Neural progenitor cell (in vitro differentiated cells): ENCODE measurements at regions not wholly inside any gene's neighbourhood (a gene's known extent, or its start where the extent isn't known, plus 50 kb on each side); places are given as distances from the start of the nearest gene placed in this dataset.

ENCODE experiments used
- DNase-seq: peaks from one replicate; pipeline ENCODE4 v3.0.0-alpha.2; 2016; ENCODE audit warnings: low spot score
- H2AFZ ChIP-seq: fragments of 200-600 bp; sonication (generic); replicated peaks from 2 replicates; pipeline ENCODE4 v1.6.1; 2016; ENCODE audit warnings: antibody characterized with exemption
- H3F3A ChIP-seq: fragments of 200-600 bp; sonication (generic); 2 replicates; pipeline ENCODE4 v1.6.1; 2016; ENCODE audit warnings: antibody characterized with exemption, low read depth
- H3K27ac ChIP-seq: fragments of 200-600 bp; sonication (generic); 2 replicates; pipeline ENCODE4 v1.5.1; 2016; ENCODE audit warnings: mild to moderate bottlenecking
- H3K27me3 ChIP-seq: fragments of 200-600 bp; sonication (generic); 2 replicates; pipeline ENCODE4 v1.6.1; 2016; ENCODE audit warnings: mild to moderate bottlenecking, moderate library complexity
- H3K36me3 ChIP-seq: fragments of 200-600 bp; sonication (generic); 2 replicates; pipeline ENCODE4 v1.5.1; 2016
- H3K4me1 ChIP-seq: fragments of 200-600 bp; sonication (generic); 2 replicates; pipeline ENCODE4 v1.6.1; 2016; ENCODE audit warnings: mixed run types
- H3K4me2 ChIP-seq: fragments of 200-600 bp; sonication (generic); 2 replicates; pipeline ENCODE4 v1.6.1; 2016
- H3K4me3 ChIP-seq: fragments of 200-600 bp; sonication (generic); 2 replicates; pipeline ENCODE4 v1.5.1; 2016
- H3K79me2 ChIP-seq: fragments of 200-600 bp; sonication (generic); 2 replicates; pipeline ENCODE4 v1.6.1; 2016; ENCODE audit warnings: low read depth
- H3K9ac ChIP-seq: fragments of 200-600 bp; sonication (generic); 2 replicates; pipeline ENCODE4 v1.6.1; 2016
- H3K9me3 ChIP-seq: fragments of 200-600 bp; sonication (generic); 2 replicates; pipeline ENCODE4 v1.5.1; 2016; ENCODE audit warnings: low read depth
- H4K20me1 ChIP-seq: fragments of 200-600 bp; sonication (generic); 2 replicates; pipeline ENCODE4 v1.6.1; 2016; ENCODE audit warnings: low read depth
- H3K27ac Mint-ChIP-seq: 3 replicates; pipeline ENCODE4 v1.8.0; 2021; ENCODE audit warnings: mixed read lengths
- H3K27me3 Mint-ChIP-seq: 2 replicates; pipeline ENCODE4 v1.8.0; 2022; ENCODE audit warnings: low read depth, mild to moderate bottlenecking, inconsistent platforms, moderate library complexity, mixed read lengths; ENCODE audit not compliant: insufficient read depth
- H3K36me3 Mint-ChIP-seq: 3 replicates; pipeline ENCODE4 v1.8.0; 2021; ENCODE audit warnings: mixed read lengths
- H3K4me1 Mint-ChIP-seq: 3 replicates; pipeline ENCODE4 v1.8.0; 2021; ENCODE audit warnings: mixed read lengths
- H3K4me3 Mint-ChIP-seq: 3 replicates; pipeline ENCODE4 v1.8.0; 2021; ENCODE audit warnings: mild to moderate bottlenecking, moderate library complexity, mixed read lengths
- H3K9me3 Mint-ChIP-seq: 3 replicates; pipeline ENCODE4 v1.8.0; 2020; ENCODE audit warnings: mixed read lengths
- EZH2 ChIP-seq: fragments of 200-600 bp; sonication (generic); IDR thresholded peaks from 2 replicates; pipeline ENCODE4 v1.6.1; 2017; ENCODE audit warnings: antibody characterized with exemption, mild to moderate bottlenecking, moderate library complexity
- EZH2phosphoT487 ChIP-seq: fragments of 200-600 bp; sonication (generic); IDR thresholded peaks from 2 replicates; pipeline ENCODE4 v1.6.1; 2017; ENCODE audit warnings: antibody characterized with exemption
- TF ChIP-seq, protein P1 (sequence below): fragments of 200-600 bp; sonication (generic); IDR thresholded peaks from 2 replicates; pipeline ENCODE4 v1.5.1; 2017; ENCODE audit warnings: antibody characterized with exemption, mild to moderate bottlenecking

DNA sequence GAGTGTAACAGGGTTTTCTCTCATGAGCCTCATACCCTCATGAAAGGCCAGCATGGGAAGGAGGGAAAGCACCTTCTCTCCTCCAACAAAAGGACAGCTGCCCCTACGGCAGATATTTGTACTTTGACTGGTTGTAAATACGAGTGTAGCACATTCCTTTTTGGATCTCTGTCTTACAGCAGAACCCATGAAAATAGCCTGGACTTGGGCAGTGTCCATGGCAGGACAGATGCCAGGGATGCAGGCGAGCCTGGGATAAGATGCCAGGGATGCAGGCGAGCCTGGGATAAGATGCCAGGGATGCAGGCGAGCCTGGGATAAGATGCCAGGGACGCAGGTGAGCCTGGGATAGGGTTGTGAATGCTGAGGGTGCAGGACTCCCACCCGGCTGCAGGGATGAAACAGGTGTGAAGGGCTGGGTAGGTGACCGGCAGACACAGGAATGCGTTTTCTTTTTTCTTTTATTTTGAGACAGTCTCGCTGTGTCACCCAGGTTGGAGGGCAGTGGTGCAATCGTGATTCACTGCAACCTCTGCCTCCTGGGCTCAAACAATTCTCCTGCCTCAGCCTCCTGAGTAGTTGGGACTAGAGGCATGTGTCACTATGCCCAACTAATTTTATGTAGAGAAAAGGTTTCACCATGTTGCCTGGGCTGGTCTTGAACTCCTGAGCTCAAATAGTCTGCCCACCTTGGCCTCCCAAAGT lies 120.0 kb downstream of the BEGAIN start:
- peaks cover 23% of the 10 kb centered on the region for H4K20me1 ChIP-seq
- no peak for DNase-seq
- no peak overlapping the region for H3K4me3 ChIP-seq
- Mint-ChIP-seq H3K27ac (no peak overlapping the region), H3K9me3 (no peaks in the 10 kb centered on the region), H3K27me3 (peaks cover 7% of the 10 kb centered on the region), H3K4me3 (no peak overlapping the region), H3K36me3 (peaks cover 4% of the 10 kb centered on the region), H3K4me1 (peaks cover 18% of the 10 kb centered on the region)
- H3K36me3 ChIP-seq, result no peaks in the 10 kb centered on the region
- H3K9ac ChIP-seq, result no peak overlapping the region
- no peak overlapping the region for H3K27ac ChIP-seq
- H3K79me2 ChIP-seq, result no peaks in the 10 kb centered on the region
- H3K9me3 ChIP-seq, result no peaks in the 10 kb centered on the region
- TF ChIP-seq, protein P1, sequence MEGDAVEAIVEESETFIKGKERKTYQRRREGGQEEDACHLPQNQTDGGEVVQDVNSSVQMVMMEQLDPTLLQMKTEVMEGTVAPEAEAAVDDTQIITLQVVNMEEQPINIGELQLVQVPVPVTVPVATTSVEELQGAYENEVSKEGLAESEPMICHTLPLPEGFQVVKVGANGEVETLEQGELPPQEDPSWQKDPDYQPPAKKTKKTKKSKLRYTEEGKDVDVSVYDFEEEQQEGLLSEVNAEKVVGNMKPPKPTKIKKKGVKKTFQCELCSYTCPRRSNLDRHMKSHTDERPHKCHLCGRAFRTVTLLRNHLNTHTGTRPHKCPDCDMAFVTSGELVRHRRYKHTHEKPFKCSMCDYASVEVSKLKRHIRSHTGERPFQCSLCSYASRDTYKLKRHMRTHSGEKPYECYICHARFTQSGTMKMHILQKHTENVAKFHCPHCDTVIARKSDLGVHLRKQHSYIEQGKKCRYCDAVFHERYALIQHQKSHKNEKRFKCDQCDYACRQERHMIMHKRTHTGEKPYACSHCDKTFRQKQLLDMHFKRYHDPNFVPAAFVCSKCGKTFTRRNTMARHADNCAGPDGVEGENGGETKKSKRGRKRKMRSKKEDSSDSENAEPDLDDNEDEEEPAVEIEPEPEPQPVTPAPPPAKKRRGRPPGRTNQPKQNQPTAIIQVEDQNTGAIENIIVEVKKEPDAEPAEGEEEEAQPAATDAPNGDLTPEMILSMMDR, result no peak
- TF ChIP-seq EZH2phosphoT487, result no peak
- no peak for TF ChIP-seq EZH2
- peaks cover 20% of the 10 kb centered on the region for H3K4me1 ChIP-seq
- no peak overlapping the region for H3K4me2 ChIP-seq
- no peaks in the 10 kb centered on the region for H3F3A ChIP-seq
- H2AFZ ChIP-seq, result no peak overlapping the region
- H3K27me3 ChIP-seq, result peaks cover 43% of the 10 kb centered on the region

- Histone ChIP-seq H3K9ac (no peak overlapping the region), H3K27me3 (peaks cover 50% of the 10 kb centered on the region), H3F3A (no peaks in the 10 kb centered on the region), H3K79me2 (no peaks in the 10 kb centered on the region), H3K9me3 (no peaks in the 10 kb centered on the region), H3K4me2 (no peak overlapping the region), H4K20me1 (peaks cover 23% of the 10 kb centered on the region), H2AFZ (no peak overlapping the region), H3K4me1 (peaks cover 20% of the 10 kb centered on the region), H3K27ac (no peak overlapping the region), H3K36me3 (no peaks in the 10 kb centered on the region), H3K4me3 (no peak overlapping the region)
- Mint-ChIP-seq H3K9me3 (no peaks in the 10 kb centered on the region), H3K27ac (no peak overlapping the region), H3K4me3 (no peak overlapping the region), H3K27me3 (peaks cover 7% of the 10 kb centered on the region), H3K36me3 (peaks cover 4% of the 10 kb centered on the region), H3K4me1 (peaks cover 18% of the 10 kb centered on the region)
- no peak for DNase-seq
- TF ChIP-seq, protein P1, result no peak
- no peak for TF ChIP-seq EZH2
- TF ChIP-seq EZH2phosphoT487, result no peak
These were observed 119.3 kb downstream of the BEGAIN start for GRCh38 chr14:100467939-100468338.

GRCh38 chr14:100468557-100468956 lies 118.7 kb downstream of the BEGAIN start:
- TF ChIP-seq, protein P1, result no peak
- TF ChIP-seq EZH2phosphoT487 (no peak), EZH2 (no peak)
- no peak overlapping the region for H3K4me2 ChIP-seq
- Mint-ChIP-seq H3K36me3 (peaks cover 4% of the 10 kb centered on the region), H3K9me3 (no peaks in the 10 kb centered on the region), H3K27me3 (peaks cover 7% of the 10 kb centered on the region), H3K4me3 (no peak overlapping the region), H3K4me1 (peaks cover 18% of the 10 kb centered on the region), H3K27ac (no peak overlapping the region)
- no peak overlapping the region for H3K4me3 ChIP-seq
- no peaks in the 10 kb centered on the region for H3F3A ChIP-seq
- peaks cover 23% of the 10 kb centered on the region for H4K20me1 ChIP-seq
- H2AFZ ChIP-seq, result no peak overlapping the region
- peaks cover 56% of the 10 kb centered on the region for H3K27me3 ChIP-seq
- no peaks in the 10 kb centered on the region for H3K79me2 ChIP-seq
- no peak overlapping the region for H3K9ac ChIP-seq
- H3K27ac ChIP-seq, result no peak overlapping the region
- H3K4me1 ChIP-seq, result peaks cover 20% of the 10 kb centered on the region
- H3K9me3 ChIP-seq, result no peaks in the 10 kb centered on the region
- H3K36me3 ChIP-seq, result no peaks in the 10 kb centered on the region
- DNase-seq, result no peak
